ENCODE measurements at regions not wholly inside any gene's neighbourhood (a gene's known extent, or its start where the extent isn't known, plus 50 kb on each side); places are given as distances from the start of the nearest gene placed in this dataset.

DNA sequence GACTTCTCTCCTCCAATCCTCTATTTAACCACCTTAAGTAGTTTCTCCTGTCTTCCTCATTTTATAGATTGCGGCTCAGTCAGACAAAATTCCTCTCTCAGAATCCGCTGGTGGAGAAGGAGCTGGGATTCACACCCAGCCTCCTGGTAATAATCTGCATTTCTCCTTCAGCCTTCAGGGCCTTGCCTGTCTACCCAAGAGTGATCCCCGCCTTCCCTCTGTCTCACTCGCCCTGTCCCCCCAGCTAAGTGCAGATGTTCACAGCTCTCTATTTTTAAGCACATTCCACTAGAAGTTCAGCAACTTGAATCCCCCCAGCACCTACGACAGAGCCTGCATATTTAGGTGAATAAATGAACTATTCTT lies 212.5 kb upstream of the HAAO start:
- TF ChIP-seq POLR2AphosphoS5 (IDR thresholded peaks at IDR 0.05; ENCODE audit: low read depth, low read length) = no peak
- TF ChIP-seq, protein P1, sequence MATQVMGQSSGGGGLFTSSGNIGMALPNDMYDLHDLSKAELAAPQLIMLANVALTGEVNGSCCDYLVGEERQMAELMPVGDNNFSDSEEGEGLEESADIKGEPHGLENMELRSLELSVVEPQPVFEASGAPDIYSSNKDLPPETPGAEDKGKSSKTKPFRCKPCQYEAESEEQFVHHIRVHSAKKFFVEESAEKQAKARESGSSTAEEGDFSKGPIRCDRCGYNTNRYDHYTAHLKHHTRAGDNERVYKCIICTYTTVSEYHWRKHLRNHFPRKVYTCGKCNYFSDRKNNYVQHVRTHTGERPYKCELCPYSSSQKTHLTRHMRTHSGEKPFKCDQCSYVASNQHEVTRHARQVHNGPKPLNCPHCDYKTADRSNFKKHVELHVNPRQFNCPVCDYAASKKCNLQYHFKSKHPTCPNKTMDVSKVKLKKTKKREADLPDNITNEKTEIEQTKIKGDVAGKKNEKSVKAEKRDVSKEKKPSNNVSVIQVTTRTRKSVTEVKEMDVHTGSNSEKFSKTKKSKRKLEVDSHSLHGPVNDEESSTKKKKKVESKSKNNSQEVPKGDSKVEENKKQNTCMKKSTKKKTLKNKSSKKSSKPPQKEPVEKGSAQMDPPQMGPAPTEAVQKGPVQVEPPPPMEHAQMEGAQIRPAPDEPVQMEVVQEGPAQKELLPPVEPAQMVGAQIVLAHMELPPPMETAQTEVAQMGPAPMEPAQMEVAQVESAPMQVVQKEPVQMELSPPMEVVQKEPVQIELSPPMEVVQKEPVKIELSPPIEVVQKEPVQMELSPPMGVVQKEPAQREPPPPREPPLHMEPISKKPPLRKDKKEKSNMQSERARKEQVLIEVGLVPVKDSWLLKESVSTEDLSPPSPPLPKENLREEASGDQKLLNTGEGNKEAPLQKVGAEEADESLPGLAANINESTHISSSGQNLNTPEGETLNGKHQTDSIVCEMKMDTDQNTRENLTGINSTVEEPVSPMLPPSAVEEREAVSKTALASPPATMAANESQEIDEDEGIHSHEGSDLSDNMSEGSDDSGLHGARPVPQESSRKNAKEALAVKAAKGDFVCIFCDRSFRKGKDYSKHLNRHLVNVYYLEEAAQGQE (IDR thresholded peaks at IDR 0.05; ENCODE audit: insufficient read depth in 1 of 2, low read depth in 2 of 2, low read length in 2 of 2) = no peak

All from PFSK-1 (cell line).